GM12875 (cell line): ENCODE measurements at regions not wholly inside any gene's neighbourhood (a gene's known extent, or its start where the extent isn't known, plus 50 kb on each side); places are given as distances from the start of the nearest gene placed in this dataset.

Experiments
- H3K4me3 ChIP-seq: one replicate; pipeline ENCODE4 v1.5.1; 2011; ENCODE audit warnings: low read depth, low read length, control low read depth
- TF ChIP-seq, protein P1 (sequence below): IDR thresholded peaks from 2 replicates; pipeline ENCODE4 v1.5.1; 2011; ENCODE audit warnings: low read depth, mild to moderate bottlenecking, control low read depth, inconsistent platforms, low read length, moderate library complexity, borderline replicate concordance; ENCODE audit not compliant: insufficient read depth

DNA sequence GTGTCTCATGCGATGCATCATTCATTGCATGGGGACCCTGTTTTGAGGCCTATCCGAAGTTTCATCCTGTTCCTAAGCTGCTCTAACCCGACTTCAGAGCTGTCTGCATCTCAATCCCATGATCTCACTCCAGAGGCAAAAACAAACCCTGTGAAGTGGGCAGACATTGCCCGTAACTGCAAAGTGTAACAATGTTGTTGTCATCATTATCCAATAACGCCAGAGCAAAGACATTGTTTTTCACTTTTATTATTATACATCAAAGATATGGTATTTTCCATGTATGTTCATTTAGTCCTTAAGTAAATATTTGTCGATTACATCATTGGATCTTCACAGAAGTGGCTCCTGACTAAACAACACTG lies 246.7 kb downstream of the KLF6 start:
- TF ChIP-seq, protein P1, sequence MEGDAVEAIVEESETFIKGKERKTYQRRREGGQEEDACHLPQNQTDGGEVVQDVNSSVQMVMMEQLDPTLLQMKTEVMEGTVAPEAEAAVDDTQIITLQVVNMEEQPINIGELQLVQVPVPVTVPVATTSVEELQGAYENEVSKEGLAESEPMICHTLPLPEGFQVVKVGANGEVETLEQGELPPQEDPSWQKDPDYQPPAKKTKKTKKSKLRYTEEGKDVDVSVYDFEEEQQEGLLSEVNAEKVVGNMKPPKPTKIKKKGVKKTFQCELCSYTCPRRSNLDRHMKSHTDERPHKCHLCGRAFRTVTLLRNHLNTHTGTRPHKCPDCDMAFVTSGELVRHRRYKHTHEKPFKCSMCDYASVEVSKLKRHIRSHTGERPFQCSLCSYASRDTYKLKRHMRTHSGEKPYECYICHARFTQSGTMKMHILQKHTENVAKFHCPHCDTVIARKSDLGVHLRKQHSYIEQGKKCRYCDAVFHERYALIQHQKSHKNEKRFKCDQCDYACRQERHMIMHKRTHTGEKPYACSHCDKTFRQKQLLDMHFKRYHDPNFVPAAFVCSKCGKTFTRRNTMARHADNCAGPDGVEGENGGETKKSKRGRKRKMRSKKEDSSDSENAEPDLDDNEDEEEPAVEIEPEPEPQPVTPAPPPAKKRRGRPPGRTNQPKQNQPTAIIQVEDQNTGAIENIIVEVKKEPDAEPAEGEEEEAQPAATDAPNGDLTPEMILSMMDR: no peak
- no peak overlapping the region for H3K4me3 ChIP-seq

DNA sequence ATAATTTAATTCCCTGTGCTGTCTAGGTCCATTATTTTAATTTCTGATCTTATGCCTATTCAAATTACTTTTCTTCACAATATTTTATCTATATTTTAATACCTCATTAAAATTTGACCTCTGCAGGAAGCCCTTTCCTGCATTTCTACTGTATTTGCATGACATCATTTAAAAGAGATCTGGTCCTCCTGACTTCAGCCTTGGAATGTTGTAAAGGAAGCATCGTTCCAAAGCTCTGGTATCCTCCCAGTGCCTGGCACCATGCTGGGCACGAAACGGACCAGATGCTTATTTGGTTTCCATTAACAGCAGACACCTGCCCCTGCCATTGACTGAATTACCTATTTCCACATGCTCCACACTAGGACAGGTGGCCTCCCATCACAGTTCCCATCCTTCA lies 247.5 kb downstream of the KLF6 start:
- TF ChIP-seq, protein P1: no peak
- H3K4me3 ChIP-seq: no peak overlapping the region

DNA sequence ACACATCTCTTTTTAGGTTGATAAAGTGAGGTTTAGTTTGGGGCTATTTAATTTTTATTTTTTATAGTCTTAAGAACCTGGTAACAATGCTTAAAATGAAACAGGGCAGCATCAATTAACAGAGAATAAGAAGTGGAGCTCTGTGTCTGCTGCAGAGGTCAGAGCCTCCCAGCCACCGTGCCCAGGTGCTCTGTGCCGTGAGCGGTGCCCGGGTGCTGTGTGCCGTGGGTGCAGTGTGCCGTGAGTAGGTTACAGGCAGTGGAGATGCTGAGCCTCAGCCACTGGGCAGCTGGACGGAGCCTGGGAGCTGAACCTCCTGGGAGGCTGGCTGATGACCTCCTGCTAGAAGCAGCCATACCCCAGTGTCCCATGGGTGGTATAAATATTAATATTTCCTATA lies 250.0 kb downstream of the KLF6 start:
- TF ChIP-seq, protein P1: no peak
- no peak overlapping the region for H3K4me3 ChIP-seq

DNA sequence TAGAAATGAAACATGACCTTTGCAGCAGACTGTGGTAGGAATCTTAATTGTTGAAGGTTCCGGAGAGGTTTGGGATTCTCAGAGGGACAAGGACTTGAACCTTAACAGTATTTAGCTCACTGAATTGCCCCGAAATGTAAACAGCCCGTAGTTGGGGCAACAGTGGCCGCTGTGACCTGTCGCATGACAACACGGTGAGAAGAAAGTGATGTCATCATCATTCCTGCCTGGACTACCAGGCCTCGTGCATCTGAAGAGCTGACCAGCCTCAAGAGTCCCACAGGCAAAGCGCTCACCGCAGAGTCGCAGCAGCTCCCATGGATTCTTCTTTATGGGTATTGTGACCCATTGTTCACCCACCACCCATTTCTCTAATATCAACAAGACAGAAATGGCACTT lies 250.6 kb downstream of the KLF6 start:
- TF ChIP-seq, protein P1: no peak
- H3K4me3 ChIP-seq: no peak overlapping the region

DNA sequence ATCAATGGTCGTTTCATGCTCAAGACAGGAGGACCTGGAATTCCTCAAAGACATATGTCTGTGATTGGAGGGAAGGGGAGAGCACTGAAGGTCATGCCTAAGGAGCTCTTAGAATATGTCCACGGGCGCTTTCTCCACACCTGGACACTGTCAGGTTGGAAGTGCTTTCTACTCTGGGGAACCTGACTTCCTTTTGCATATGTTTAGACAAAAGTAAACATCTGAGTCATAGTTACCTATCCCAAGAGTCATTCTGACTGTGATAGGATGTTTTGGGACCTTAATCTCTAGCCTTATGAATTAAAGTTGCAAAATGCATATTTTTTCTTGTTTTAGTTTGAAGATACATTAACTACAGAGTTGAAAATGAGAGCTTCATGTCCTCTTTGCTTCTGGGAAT lies 251.7 kb downstream of the KLF6 start:
- TF ChIP-seq, protein P1: no peak
- no peak overlapping the region for H3K4me3 ChIP-seq

DNA sequence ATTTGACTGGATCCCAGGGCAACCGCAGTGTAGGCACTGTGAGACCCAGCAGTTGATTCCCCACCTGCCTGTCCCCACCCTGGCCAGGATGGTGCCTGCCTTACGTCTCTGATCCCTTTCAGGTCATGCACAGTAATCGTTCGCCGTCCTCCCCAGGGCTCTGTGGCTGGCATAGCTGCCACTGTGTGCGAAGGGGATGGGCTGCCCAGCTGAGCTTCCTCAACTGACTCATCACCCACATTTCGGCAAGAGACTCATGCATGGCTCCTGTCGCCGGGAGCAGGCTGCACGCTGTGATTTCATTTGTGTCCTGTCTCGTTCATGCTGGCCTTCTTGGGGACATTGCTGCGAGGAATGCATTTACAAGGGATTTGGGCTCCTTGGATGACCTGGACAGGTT lies 252.4 kb downstream of the KLF6 start:
- no peak overlapping the region for H3K4me3 ChIP-seq
- TF ChIP-seq, protein P1: no peak

DNA sequence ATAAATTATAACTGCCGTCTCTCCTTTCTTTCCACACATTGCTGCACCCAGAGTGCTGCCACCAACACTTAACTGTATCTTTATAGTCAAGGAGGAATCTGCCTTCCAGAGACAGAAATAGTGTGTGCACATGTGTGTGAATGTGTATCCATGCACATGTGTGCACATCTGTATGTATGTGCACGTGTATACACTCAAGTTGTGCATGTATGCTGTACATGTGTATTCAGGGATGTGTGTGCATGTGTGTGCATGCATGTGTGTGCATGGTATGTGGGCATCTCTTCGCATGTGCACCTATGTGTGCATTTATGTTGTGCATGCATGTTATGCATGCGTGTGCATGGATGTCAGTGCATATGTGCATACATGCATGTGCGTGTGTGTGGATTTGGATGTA lies 253.3 kb downstream of the KLF6 start:
- TF ChIP-seq, protein P1: no peak

More for the DNA sequence above, 253.3 kb downstream of the KLF6 start:
- H3K4me3 ChIP-seq: no peak overlapping the region
